K562 (cell line): ENCODE measurements at regions not wholly inside any gene's neighbourhood (a gene's known extent, or its start where the extent isn't known, plus 50 kb on each side); places are given as distances from the start of the nearest gene placed in this dataset.

Experiments used
- BHLHE40 ChIP-seq: IDR thresholded peaks from 2 replicates; pipeline ENCODE4 v1.6.1; 2011; ENCODE audit warnings: low read length, improper control_type of control experiment
- CTCF ChIP-seq, 3 experiments: IDR thresholded peaks in 2 of 3; conservative IDR thresholded peaks in 1 of 3; 2 replicates each; pipeline ENCODE4 v1.5.1; 2011 to 2012; ENCODE audit warnings: low read length in 3 of 3, mild to moderate bottlenecking in 3 of 3, control low read depth in 2 of 3, improper control_type of control experiment in 1 of 3, inconsistent platforms in 1 of 3, low read depth in 1 of 3, mixed read lengths in 1 of 3, moderate library complexity in 1 of 3; ENCODE audit not compliant: insufficient read depth in 2 of 3
- KLF6 ChIP-seq: fragments of 250-450 bp; sonication (Bioruptor Pico); IDR thresholded peaks from 2 replicates; pipeline ENCODE4 v1.4.0; 2020; ENCODE audit warnings: mild to moderate bottlenecking, moderate library complexity, borderline replicate concordance
- POU5F1 ChIP-seq: fragments of 150-350 bp; IDR thresholded peaks from 2 replicates; pipeline ENCODE4 v1.6.1; 2014; ENCODE audit warnings: borderline replicate concordance, low read length, low read depth, mild to moderate bottlenecking; ENCODE audit not compliant: partially characterized antibody
- ZNF639 ChIP-seq, 2 experiments: fragments of 200-800 bp in 1 of 2; sonication (Bioruptor generic) in 1 of 2; sonication (generic) in 1 of 2; formaldehyde crosslinking in 1 of 2; IDR thresholded peaks in 1 of 2; conservative IDR thresholded peaks in 1 of 2; 2 replicates each; pipeline versions ENCODE4 v1.5.0 to v1.6.1; 2016 to 2020; ENCODE audit warnings: missing compliant biosample characterization in 1 of 2, missing genetic modification characterization in 1 of 2, missing genetic modification reagents in 1 of 2

GRCh38 chr10:117653170-117653515, 110.6 kb downstream of the EMX2 start:
- no peak for TF ChIP-seq ZNF639 (CRISPR knock-in tag; conservative IDR thresholded peaks at IDR 0.05 in 1 of 2, IDR thresholded peaks at IDR 0.05 in 1 of 2)
- no peak for TF ChIP-seq BHLHE40
- no peak for TF ChIP-seq POU5F1
- no peak for TF ChIP-seq KLF6
- TF ChIP-seq CTCF (IDR thresholded peaks at IDR 0.05 in 2 of 3, conservative IDR thresholded peaks at IDR 0.05 in 1 of 3; ENCODE audit: insufficient read depth in 2 of 3, low read depth in 1 of 3, low read length in 3 of 3) = no peak
